GM13976 (cell line): ENCODE measurements at regions not wholly inside any gene's neighbourhood (a gene's known extent, or its start where the extent isn't known, plus 50 kb on each side); places are given as distances from the start of the nearest gene placed in this dataset.

Experiments used
- DNase-seq: peaks from one replicate; pipeline ENCODE4 v3.0.0; 2012; ENCODE audit warnings: low spot score
- CTCF ChIP-seq: IDR thresholded peaks from 2 replicates; pipeline ENCODE4 v1.5.1; 2012; ENCODE audit warnings: borderline replicate concordance, mild to moderate bottlenecking; ENCODE audit not compliant: insufficient read depth; ENCODE audit errors: extremely low read depth, missing control alignments, control extremely low read depth
- in situ Hi-C: fragments of 300-500 bp; cut with MboI; formaldehyde crosslinking; loops from one replicate; pipeline ENCODE4 v1.12.0; 2022; ENCODE audit warnings: low sequenced_read_pairs, mixed read lengths, inconsistent platforms; ENCODE audit not compliant: unreplicated experiment

- DNase-seq, result no peak
- TF ChIP-seq CTCF, result no peak
- in situ Hi-C loops, result no loop called here
Observed at GRCh38 chr2:2517399-2517798, 186.3 kb upstream of the MYT1L start.

GRCh38 chr2:2516386-2516785 lies 185.3 kb upstream of the MYT1L start:
- in situ Hi-C loops, result no loop called here
- no peak for DNase-seq
- TF ChIP-seq CTCF, result no peak

DNA sequence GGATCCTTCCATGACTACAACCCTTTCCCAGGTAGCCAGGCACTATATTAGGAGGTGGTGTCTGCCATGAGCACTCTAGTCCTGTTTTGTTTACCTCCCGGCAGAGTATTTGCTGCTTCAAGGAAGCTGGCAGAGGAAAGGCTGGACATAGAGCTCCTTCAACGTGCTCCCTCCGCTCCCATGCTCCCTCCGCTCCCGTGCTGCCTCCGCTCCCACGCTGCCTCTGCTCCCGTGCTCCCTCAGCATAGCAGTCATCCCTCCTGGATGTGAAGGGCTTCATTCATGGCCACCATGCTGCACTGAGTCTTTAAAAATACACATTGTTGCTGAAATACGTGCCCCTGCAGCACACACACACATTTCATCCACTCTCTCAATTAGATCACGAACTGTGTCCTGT lies 181.9 kb upstream of the MYT1L start:
- DNase-seq, result no peak

GRCh38 chr2:2507417-2507997 lies 176.4 kb upstream of the MYT1L start:
- no peak for DNase-seq
- in situ Hi-C loops, result no loop called here
- TF ChIP-seq CTCF, result no peak

More for the DNA sequence above, 181.9 kb upstream of the MYT1L start:
- TF ChIP-seq CTCF, result no peak
- in situ Hi-C loops, result no loop called here

- in situ Hi-C loops, result no loop called here
- DNase-seq, result no peak
Observed at GRCh38 chr2:2506536-2506935, 175.5 kb upstream of the MYT1L start.

GRCh38 chr2:2505604-2506003 lies 174.5 kb upstream of the MYT1L start:
- no peak for DNase-seq
- in situ Hi-C loops, result no loop called here
- TF ChIP-seq CTCF, result no peak

More at GRCh38 chr2:2506536-2506935, 175.5 kb upstream of the MYT1L start:
- no peak for TF ChIP-seq CTCF
